Peyer's patch (tissue), 4 donors: ENCODE measurements at regions not wholly inside any gene's neighbourhood (a gene's known extent, or its start where the extent isn't known, plus 50 kb on each side); places are given as distances from the start of the nearest gene placed in this dataset.

Experiments
- POLR2A ChIP-seq, 2 donors: fragments of 450-650 bp; IDR thresholded peaks; one replicate each; pipeline ENCODE4 v1.5.1; 2017; ENCODE audit warnings: antibody characterized with exemption in 2 of 2, mild to moderate bottlenecking in 2 of 2, moderate library complexity in 2 of 2
- TF ChIP-seq, protein P1 (sequence below), 6 experiments: fragments of 450-650 bp in 4 of 6; fragments of 200-600 bp in 2 of 6; sonication (generic) in 1 of 6; IDR thresholded peaks; one replicate each; pipeline ENCODE4 v1.5.1; 2017 to 2019; ENCODE audit warnings: antibody characterized with exemption in 6 of 6, mild to moderate bottlenecking in 3 of 6, moderate library complexity in 1 of 6

DNA sequence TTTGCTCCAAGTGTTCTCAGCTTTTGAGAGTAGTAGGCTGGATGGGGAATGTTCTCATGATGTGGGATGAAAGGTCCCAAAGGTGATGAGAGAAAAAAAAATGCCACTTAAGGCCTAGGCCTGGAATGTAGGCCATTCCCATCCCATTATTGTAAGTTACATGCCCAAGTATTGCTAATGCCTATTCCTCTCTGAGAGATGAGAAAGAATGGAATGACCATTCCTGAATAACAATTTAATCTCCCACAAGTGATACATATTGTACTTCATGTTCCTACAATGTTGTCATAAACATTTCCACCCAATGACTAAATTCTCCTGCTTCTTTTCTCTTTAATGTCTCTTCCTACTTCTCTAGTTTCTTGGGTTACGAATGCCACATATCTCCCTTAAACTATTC, 102.8 kb upstream of the KCNJ16 start:
- TF ChIP-seq, protein P1, sequence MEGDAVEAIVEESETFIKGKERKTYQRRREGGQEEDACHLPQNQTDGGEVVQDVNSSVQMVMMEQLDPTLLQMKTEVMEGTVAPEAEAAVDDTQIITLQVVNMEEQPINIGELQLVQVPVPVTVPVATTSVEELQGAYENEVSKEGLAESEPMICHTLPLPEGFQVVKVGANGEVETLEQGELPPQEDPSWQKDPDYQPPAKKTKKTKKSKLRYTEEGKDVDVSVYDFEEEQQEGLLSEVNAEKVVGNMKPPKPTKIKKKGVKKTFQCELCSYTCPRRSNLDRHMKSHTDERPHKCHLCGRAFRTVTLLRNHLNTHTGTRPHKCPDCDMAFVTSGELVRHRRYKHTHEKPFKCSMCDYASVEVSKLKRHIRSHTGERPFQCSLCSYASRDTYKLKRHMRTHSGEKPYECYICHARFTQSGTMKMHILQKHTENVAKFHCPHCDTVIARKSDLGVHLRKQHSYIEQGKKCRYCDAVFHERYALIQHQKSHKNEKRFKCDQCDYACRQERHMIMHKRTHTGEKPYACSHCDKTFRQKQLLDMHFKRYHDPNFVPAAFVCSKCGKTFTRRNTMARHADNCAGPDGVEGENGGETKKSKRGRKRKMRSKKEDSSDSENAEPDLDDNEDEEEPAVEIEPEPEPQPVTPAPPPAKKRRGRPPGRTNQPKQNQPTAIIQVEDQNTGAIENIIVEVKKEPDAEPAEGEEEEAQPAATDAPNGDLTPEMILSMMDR (IDR thresholded peaks at IDR 0.05) = no peak
- TF ChIP-seq POLR2A (IDR thresholded peaks at IDR 0.05) = no peak
